ENCODE measurements at regions not wholly inside any gene's neighbourhood (a gene's known extent, or its start where the extent isn't known, plus 50 kb on each side); places are given as distances from the start of the nearest gene placed in this dataset.

- TF ChIP-seq, protein P1, sequence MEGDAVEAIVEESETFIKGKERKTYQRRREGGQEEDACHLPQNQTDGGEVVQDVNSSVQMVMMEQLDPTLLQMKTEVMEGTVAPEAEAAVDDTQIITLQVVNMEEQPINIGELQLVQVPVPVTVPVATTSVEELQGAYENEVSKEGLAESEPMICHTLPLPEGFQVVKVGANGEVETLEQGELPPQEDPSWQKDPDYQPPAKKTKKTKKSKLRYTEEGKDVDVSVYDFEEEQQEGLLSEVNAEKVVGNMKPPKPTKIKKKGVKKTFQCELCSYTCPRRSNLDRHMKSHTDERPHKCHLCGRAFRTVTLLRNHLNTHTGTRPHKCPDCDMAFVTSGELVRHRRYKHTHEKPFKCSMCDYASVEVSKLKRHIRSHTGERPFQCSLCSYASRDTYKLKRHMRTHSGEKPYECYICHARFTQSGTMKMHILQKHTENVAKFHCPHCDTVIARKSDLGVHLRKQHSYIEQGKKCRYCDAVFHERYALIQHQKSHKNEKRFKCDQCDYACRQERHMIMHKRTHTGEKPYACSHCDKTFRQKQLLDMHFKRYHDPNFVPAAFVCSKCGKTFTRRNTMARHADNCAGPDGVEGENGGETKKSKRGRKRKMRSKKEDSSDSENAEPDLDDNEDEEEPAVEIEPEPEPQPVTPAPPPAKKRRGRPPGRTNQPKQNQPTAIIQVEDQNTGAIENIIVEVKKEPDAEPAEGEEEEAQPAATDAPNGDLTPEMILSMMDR (IDR thresholded peaks at IDR 0.05), result no peak
- TF ChIP-seq EP300 (IDR thresholded peaks at IDR 0.05; ENCODE audit: low read depth), result no peak
These were observed 127.4 kb downstream of the ZNF330 start for GRCh38 chr4:141348125-141348524.
